ENCODE measurements at regions not wholly inside any gene's neighbourhood (a gene's known extent, or its start where the extent isn't known, plus 50 kb on each side); places are given as distances from the start of the nearest gene placed in this dataset.

DNA sequence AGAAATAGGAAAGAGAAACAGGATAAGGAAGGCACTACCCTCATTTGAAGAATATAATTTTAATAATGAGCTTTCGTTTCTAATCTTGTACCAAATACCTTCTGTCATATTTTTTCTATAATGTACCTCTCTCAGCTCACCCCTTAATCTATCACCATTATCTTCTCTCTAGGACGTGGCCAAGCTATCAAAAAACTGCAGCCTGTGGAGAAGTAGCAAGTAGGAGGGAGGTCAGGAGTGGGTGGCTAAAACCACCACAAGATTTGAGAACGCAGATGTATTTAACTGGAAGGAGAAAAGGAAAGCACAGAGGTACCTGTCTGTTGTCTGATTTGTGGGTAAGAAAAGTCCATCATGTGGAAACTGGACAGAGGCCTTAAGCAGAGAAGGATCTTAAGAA, 576.7 kb upstream of the DIPK2B start:
- DNase-seq (ENCODE audit: low read depth in 2 of 2), result no peak

GRCh38 chrX:45775468-45775867, 574.8 kb upstream of the DIPK2B start:
- peak in 1 of 2 donors; percentile 72 for DNase-seq (ENCODE audit: low read depth in 2 of 2)

- peak in 1 of 2 donors; percentile 69 for DNase-seq (ENCODE audit: low read depth in 2 of 2)
Measured at GRCh38 chrX:45774961-45775360, 574.3 kb upstream of the DIPK2B start.

- DNase-seq (ENCODE audit: low read depth in 2 of 2), result no peak
Measured at GRCh38 chrX:45773572-45773971, 572.9 kb upstream of the DIPK2B start.

DNA sequence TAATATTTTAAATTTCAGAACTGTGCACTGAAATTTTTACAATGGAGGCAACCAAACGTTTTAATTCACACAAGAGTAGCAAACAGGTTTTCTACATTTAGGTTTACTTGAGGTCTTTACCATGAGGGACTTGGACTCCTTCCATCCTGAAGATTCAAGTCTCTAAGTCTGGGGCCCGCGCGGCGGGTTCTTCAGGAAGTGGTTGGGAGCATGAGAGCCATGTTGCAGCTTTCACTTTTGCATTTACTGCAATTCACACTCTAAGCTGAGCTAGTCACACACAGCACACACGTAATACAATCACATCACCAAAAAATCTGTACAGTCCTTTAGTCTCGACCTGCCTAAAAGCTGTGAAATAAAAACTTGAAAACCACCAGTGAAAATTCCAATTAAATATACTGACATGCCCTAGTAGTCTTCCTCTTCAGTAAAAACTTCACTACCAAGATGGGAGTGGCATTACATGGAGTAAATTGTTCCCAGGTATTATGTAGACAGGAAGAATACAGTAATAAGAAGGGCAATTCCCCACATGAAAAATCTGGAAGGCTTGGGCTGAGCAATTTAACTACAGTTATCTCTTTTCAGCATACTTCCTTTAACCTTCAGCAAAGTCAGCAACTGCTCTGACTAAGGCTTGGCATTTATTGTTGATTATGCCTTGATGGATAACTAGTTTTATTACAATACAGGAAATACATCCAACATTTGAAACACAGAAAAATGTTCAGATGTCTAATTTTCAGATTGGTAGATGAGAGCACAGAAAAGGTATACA, 571.1 kb upstream of the DIPK2B start:
- DNase-seq (ENCODE audit: low read depth in 2 of 2), result peak in 1 of 2 donors; percentile 59

- peak; percentile 70 to 90 for DNase-seq (ENCODE audit: low read depth in 2 of 2)
Measured at GRCh38 chrX:45771114-45771513, 570.4 kb upstream of the DIPK2B start.

GRCh38 chrX:45769761-45770582, 569.3 kb upstream of the DIPK2B start:
- DNase-seq (ENCODE audit: low read depth in 2 of 2), result peak; percentile 94 to 95

DNA sequence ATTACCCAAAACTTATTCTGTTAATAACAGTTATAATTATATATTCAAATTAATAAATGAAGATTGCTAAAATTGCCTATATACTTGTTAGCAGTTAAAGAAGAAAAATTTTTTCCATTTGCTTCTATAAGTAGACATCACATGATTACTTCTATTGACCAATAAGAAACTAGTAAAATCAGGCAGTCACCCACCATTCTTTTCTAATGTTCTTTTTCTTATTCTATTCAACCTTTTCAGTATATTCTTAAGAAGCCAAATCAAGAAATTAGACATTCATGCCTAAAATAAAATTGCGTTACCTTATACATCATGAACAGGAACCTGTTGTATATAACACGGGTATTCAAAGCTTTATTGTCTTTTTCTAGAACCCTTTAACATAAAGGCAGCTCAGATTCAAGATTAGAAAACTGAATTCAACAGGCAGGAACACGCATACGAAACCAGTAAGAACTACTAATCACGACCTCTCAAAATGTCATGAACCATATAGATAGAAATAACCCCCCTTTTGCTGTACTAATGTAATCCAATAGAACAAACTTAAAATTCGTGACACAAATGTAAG, 568.1 kb upstream of the DIPK2B start:
- no peak for DNase-seq (ENCODE audit: low read depth in 2 of 2)

DNA sequence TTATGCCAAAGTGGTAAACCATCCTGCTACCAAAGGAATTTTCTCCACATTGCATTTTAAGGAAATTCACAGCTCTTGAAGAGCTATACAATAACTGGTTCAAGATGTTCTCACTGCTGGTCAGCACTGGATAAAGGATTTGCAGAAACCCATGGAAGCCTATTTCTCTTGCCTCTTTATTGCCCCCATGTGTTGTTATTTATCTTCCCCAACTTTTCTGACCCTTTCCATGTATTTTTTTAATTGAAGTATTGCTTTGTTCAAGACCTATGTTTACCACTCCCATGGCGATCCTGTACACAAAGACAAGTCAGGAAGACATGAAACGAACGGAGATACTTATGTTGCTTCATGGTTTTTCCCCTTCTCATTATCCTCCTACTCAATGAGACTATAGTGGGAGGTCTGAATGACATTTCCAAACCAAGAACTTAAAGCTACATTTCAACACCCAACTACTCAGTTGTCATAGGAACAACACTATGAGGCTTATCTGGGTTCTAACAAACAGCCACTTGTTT, 566.4 kb upstream of the DIPK2B start:
- DNase-seq (ENCODE audit: low read depth in 2 of 2), result no peak

- DNase-seq (ENCODE audit: low read depth in 2 of 2), result no peak
Measured at GRCh38 chrX:45765767-45766166, 565.1 kb upstream of the DIPK2B start.

- DNase-seq (ENCODE audit: low read depth in 2 of 2), result no peak
Measured at GRCh38 chrX:45765281-45765680, 564.6 kb upstream of the DIPK2B start.

DNA sequence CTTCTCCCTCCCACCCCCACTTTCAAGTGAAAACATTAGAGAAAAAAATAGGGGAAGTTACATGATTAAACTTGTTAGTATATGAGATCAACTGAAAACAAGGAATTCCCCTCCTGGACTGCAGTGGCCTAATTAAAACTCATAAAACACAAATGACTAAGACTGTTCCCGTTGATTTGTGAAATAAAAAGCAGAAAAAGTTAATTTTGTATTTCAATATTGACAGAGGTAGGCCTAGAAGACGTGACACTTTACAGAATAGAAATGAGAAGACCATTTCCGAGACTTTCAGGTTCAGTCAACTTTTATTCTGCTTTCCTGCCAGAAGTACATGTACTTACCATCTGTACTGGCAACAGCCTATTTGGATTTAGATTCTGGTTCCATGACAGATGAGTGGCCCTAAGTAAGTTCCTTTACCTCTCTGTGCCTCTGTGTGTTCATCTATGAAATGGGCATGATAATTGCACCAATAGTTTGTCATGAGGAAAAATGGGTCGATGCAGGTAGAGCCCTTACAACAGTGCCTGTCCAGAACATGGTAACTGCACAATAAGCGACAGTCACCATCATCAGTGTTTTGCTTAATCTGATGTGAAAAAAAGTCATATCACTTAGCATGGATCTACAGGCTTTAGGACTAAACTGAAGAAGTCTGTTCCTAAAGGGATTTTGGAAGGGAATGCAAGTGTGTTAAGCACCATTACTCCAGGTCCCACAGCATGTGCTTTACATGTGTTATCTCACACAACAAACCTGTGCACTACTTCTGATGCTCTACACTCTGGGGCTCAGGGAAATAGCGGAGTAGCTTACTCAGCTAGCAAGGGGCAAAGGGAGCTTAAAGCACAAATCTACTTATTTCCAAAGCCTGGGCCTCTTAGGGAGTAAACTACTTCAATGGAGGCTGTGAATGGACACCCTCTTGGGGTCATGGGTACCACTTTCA, 562.3 kb upstream of the DIPK2B start:
- DNase-seq (ENCODE audit: low read depth in 2 of 2), result no peak

GRCh38 chrX:45761920-45762319, 561.2 kb upstream of the DIPK2B start:
- no peak for DNase-seq (ENCODE audit: low read depth in 2 of 2)

- no peak for DNase-seq (ENCODE audit: low read depth in 2 of 2)
Measured at GRCh38 chrX:45760187-45760742, 559.6 kb upstream of the DIPK2B start.

DNA sequence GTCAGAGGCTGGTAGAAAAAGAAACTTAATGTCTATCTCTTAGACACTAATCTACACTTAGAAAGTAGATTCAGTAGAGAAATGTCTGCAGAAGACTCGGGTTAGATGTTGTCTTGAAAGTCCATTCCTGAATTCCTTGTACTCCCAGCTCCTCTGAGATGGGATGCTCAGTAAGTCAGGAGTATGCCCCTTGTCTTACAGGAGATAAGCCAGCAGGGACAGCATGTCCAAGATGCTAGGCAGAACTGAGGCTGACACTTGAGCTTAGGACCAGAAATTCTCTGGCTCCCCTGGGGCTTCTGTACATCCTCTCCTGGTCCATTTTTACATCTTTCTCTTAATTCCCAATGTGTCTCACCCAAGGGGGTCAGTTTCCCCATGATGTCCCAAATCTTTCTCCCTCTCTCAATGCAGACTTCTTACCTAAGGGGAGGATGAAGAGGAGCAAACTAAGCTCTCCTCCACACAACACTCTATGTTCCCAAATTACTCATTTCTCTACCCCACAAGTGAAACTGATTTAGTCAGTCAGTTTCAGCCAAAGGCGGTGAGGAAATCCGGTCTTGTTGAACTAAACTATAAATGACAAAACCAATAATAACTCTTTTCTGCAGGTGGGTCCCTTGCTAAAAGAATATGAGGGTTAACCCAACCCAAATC, 558.2 kb upstream of the DIPK2B start:
- peak in 1 of 2 donors; percentile 51 for DNase-seq (ENCODE audit: low read depth in 2 of 2)

- peak in 1 of 2 donors; percentile 85 for DNase-seq (ENCODE audit: low read depth in 2 of 2)
Measured at GRCh38 chrX:45758319-45758718, 557.6 kb upstream of the DIPK2B start.

- DNase-seq (ENCODE audit: low read depth in 2 of 2), result no peak
Measured at GRCh38 chrX:45757272-45757671, 556.6 kb upstream of the DIPK2B start.

DNA sequence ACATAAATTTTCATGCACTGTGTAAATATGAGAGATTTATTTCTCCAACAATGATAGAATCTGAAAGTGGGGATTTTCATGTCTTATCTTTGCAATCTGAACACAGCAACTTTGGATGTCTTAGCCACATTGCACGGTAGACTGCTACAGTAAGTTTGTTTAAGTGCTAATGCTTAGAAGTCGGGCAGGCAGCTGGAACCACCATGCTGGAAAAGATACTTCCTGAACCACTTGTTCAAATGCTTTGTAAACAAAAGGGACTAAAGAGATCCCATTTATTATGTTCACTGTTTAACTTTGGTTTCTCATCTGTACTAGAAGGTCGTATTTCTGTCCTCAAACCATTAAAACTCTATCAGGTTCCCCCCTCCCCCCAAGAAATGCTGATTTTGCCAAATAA, 555.9 kb upstream of the DIPK2B start:
- DNase-seq (ENCODE audit: low read depth in 2 of 2), result no peak

- DNase-seq (ENCODE audit: low read depth in 2 of 2), result no peak
Measured at GRCh38 chrX:45755703-45756102, 555.0 kb upstream of the DIPK2B start.

DNA sequence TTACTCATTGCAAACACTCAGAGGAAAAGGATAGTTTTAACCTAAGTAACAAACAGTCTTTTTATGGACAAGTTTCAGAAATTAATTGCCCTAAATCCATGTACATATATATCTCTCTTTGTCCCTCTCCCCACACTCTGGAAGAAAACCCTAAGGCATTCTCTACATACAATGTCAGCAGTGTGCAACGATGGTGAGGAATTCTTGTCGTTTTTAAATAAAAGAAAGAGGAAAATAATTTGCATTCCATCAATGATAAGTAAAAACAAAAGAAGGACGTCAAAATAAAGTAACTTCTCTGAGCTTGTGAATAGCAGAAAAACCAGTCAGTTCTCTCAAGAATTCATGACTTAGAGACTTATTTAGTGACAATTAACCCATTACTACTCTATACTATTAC, 550.5 kb upstream of the DIPK2B start:
- no peak for DNase-seq (ENCODE audit: low read depth in 2 of 2)
